ENCODE measurements at regions not wholly inside any gene's neighbourhood (a gene's known extent, or its start where the extent isn't known, plus 50 kb on each side); places are given as distances from the start of the nearest gene placed in this dataset.

DNA sequence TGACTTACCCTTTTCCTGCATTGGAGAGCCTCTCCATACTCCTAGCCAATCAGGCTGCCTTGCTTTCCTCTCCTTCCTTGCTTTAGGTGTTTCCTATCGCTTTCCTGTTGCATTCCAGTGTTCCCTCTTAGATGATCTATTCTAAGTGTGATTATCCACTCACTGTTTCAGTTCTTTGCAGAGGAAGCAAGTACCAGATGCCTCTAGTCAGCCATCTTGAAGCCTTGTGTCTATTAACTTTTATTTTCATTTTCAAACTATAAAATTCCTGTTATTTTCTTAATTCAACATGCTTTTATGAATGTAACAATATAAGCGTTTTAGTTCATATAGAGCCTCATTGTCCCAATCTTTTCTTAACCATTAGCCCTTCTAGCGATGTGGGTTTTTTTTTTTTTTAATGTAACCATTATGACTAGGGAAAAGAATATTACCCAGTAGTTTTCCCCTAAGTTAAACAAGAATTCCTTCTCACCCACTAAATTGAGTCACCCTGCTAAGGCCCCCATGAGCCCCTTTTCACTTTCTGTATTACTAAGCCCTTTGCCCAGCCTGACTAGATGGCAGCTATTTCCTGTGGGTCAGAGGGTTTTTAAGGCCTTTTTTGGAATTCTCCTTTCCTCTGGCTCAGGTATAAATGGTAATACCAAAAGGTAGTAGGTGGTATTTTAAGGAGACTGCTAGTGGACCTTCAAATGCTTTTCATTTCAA, 229.4 kb upstream of the CTNNB1 start:
- Histone ChIP-seq H3K27me3 (ENCODE audit: insufficient read depth, low read depth, severe bottlenecking) (peaks cover 4% of the 10 kb centered on the region), H3K4me3 (ENCODE audit: low read depth, low read length) (no peak overlapping the region), H3K36me3 (no peaks in the 10 kb centered on the region), H3K9me3 (ENCODE audit: severe bottlenecking) (no peaks in the 10 kb centered on the region), H3K27ac (no peak overlapping the region)
- no peak for DNase-seq
- TF ChIP-seq, protein P1, sequence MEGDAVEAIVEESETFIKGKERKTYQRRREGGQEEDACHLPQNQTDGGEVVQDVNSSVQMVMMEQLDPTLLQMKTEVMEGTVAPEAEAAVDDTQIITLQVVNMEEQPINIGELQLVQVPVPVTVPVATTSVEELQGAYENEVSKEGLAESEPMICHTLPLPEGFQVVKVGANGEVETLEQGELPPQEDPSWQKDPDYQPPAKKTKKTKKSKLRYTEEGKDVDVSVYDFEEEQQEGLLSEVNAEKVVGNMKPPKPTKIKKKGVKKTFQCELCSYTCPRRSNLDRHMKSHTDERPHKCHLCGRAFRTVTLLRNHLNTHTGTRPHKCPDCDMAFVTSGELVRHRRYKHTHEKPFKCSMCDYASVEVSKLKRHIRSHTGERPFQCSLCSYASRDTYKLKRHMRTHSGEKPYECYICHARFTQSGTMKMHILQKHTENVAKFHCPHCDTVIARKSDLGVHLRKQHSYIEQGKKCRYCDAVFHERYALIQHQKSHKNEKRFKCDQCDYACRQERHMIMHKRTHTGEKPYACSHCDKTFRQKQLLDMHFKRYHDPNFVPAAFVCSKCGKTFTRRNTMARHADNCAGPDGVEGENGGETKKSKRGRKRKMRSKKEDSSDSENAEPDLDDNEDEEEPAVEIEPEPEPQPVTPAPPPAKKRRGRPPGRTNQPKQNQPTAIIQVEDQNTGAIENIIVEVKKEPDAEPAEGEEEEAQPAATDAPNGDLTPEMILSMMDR (IDR thresholded peaks at IDR 0.05; ENCODE audit: low read depth, low read length): no peak

DNA sequence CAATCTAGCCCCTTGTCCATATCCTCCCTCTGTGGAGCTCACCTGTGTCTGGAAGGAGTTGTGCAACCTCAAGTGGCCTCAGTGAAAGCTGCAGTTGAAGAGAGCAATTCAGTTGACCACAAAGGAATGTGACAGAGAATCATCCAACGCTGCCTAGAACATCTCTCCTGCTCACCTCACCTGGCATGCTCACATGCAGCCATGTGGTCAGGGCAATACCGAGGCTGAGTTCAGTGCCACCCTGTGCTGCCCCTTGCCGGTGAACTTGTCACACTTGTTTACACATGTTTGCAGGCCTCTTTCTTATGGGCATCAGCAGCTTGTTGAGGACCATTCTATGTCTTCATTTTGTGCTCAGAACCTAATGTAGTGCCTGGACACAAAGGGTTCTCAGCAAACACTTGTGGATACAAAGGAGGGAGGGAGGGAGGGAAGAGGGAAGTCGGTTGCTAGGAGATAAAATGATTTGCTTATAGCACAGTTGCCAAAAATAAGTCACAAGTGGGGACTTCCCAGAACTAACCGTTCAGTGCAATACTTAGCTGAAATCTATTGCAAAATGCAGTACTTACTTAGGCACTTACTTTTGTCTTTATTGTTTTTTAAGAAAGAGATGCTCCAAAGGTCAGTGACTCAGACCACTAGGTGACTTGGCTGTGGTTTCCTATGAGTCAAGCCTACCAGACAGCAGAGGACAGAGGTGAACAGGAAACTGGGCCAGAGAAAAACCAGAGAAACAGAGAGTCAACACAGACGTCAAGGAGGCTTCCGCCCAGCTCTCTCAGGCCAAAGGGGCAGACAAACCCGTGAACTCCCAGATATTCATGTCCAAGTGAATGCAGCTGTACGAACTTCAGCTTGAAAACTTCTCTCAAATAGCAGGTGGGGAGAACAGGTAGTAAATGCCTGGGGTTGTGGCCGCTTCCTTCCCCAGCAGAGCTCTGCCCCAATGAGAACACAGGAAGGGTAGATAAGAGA, 227.8 kb upstream of the CTNNB1 start:
- no peak for DNase-seq
- H3K4me3 ChIP-seq (ENCODE audit: low read depth, low read length): no peak overlapping the region
- no peak overlapping the region for H3K27ac ChIP-seq
- H3K9me3 ChIP-seq (ENCODE audit: severe bottlenecking): no peaks in the 10 kb centered on the region
- H3K27me3 ChIP-seq (ENCODE audit: insufficient read depth, low read depth, severe bottlenecking): peaks cover 4% of the 10 kb centered on the region
- TF ChIP-seq, protein P1 (IDR thresholded peaks at IDR 0.05; ENCODE audit: low read depth, low read length): no peak
- no peaks in the 10 kb centered on the region for H3K36me3 ChIP-seq

DNA sequence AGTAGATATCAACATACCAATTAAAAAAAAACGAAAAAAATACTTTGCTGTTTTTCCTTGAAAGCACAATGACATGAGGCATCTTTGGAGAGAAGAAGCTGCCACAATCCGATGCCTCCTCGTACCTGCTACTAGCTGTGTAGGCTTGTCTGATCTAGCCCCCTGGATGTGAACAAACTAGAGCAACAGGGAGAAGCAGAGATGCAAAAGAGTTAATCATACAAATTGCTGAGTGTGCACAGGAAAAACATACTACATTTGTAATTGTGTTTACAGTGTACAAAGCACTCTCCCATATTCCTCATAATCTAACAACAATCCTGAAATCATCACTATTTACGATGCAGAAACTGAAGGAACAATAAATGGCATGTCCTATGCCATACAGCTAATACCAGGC, 227.0 kb upstream of the CTNNB1 start:
- no peaks in the 10 kb centered on the region for H3K27me3 ChIP-seq (ENCODE audit: insufficient read depth, low read depth, severe bottlenecking)
- no peak overlapping the region for H3K27ac ChIP-seq
- H3K36me3 ChIP-seq: no peaks in the 10 kb centered on the region
- TF ChIP-seq, protein P1 (IDR thresholded peaks at IDR 0.05; ENCODE audit: low read depth, low read length): no peak
- H3K4me3 ChIP-seq (ENCODE audit: low read depth, low read length): no peak overlapping the region
- no peak for DNase-seq
- no peaks in the 10 kb centered on the region for H3K9me3 ChIP-seq (ENCODE audit: severe bottlenecking)

DNA sequence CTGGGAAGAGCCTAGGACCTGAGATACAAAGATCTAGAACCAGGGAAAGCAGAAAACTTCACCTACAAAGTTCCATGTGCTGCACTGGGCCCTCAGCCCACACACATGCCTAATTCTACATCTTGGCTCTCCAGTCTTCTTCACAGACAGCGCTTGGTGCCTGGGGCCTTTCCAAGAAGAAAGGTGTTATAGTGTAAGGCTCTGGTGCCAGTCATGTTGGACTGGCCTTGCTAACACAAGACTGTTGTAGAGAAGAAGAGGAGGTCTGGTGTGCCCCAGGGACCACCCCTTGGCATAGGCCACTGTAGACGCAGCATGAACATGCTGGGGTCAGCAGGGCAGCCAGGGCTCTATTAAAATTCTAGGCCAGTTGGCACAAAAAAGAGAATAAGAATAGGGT, 226.2 kb upstream of the CTNNB1 start:
- Histone ChIP-seq H3K4me3 (ENCODE audit: low read depth, low read length) (no peak overlapping the region), H3K36me3 (no peaks in the 10 kb centered on the region), H3K27me3 (ENCODE audit: insufficient read depth, low read depth, severe bottlenecking) (no peaks in the 10 kb centered on the region), H3K27ac (no peak overlapping the region), H3K9me3 (ENCODE audit: severe bottlenecking) (no peaks in the 10 kb centered on the region)
- DNase-seq: no peak
- TF ChIP-seq, protein P1 (IDR thresholded peaks at IDR 0.05; ENCODE audit: low read depth, low read length): no peak

DNA sequence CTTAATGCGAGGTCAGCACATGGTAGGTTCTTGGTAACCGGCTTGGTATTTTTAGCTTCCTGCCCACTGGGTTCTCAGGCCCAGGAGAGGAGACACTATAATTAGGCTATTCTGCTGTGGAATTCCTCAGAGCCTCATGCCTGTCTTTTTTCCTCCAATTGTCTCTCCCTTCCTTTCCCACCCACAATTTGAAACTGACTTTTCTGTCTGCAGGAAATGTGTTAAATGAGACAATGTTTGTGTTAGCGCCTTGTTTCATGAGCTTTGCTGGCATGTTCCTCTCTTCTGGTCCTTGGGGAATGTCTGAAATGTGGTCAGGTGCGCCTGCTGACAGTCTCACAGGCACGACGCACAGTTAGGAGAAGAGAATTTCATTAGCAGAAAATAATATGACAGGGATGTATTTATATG, 223.6 kb upstream of the CTNNB1 start:
- H3K4me3 ChIP-seq (ENCODE audit: low read depth, low read length): no peak overlapping the region
- no peak for DNase-seq
- H3K36me3 ChIP-seq: no peaks in the 10 kb centered on the region
- TF ChIP-seq, protein P1 (IDR thresholded peaks at IDR 0.05; ENCODE audit: low read depth, low read length): no peak
- H3K9me3 ChIP-seq (ENCODE audit: severe bottlenecking): no peaks in the 10 kb centered on the region
- H3K27ac ChIP-seq: no peak overlapping the region
- no peaks in the 10 kb centered on the region for H3K27me3 ChIP-seq (ENCODE audit: insufficient read depth, low read depth, severe bottlenecking)
